ENCODE measurements at regions not wholly inside any gene's neighbourhood (a gene's known extent, or its start where the extent isn't known, plus 50 kb on each side); places are given as distances from the start of the nearest gene placed in this dataset.

- TF ChIP-seq CTCF (IDR thresholded peaks at IDR 0.05) (no peak), POLR2A (IDR thresholded peaks at IDR 0.05) (no peak)
Observed at GRCh38 chr19:30924069-30924636, 425.1 kb downstream of the TSHZ3 start.

Measured in body of pancreas (tissue), 4 donors.